ENCODE measurements at regions not wholly inside any gene's neighbourhood (a gene's known extent, or its start where the extent isn't known, plus 50 kb on each side); places are given as distances from the start of the nearest gene placed in this dataset.

GRCh38 chr5:52690236-52690768 lies 97.4 kb upstream of the ITGA1 start:
- DNase-seq: no peak

- no peak for DNase-seq
These were observed 95.7 kb upstream of the ITGA1 start for GRCh38 chr5:52692039-52692438.

GRCh38 chr5:52692606-52693005 lies 95.1 kb upstream of the ITGA1 start:
- DNase-seq: no peak

GRCh38 chr5:52693280-52693679 lies 94.4 kb upstream of the ITGA1 start:
- peak; percentile 3 for DNase-seq

GRCh38 chr5:52693836-52694235 lies 93.9 kb upstream of the ITGA1 start:
- no peak for DNase-seq

GRCh38 chr5:52694648-52695047 lies 93.1 kb upstream of the ITGA1 start:
- no peak for DNase-seq

GRCh38 chr5:52702877-52703276 lies 84.8 kb upstream of the ITGA1 start:
- DNase-seq: no peak

GRCh38 chr5:52703321-52703720 lies 84.4 kb upstream of the ITGA1 start:
- DNase-seq: no peak

- no peak for DNase-seq
These were observed 82.0 kb upstream of the ITGA1 start for GRCh38 chr5:52705720-52706119.

- no peak for DNase-seq
These were observed 80.9 kb upstream of the ITGA1 start for GRCh38 chr5:52706775-52707174.

GRCh38 chr5:52707616-52708015 lies 80.1 kb upstream of the ITGA1 start:
- no peak for DNase-seq

GRCh38 chr5:52708463-52708862 lies 79.3 kb upstream of the ITGA1 start:
- no peak for DNase-seq

GRCh38 chr5:52709167-52709925 lies 78.4 kb upstream of the ITGA1 start:
- no peak for DNase-seq

- DNase-seq: no peak
These were observed 77.3 kb upstream of the ITGA1 start for GRCh38 chr5:52710310-52710971.

- DNase-seq: no peak
These were observed 76.6 kb upstream of the ITGA1 start for GRCh38 chr5:52710972-52711596.

GRCh38 chr5:52712354-52712753 lies 75.4 kb upstream of the ITGA1 start:
- no peak for DNase-seq

GRCh38 chr5:52725065-52725746 lies 62.5 kb upstream of the ITGA1 start:
- DNase-seq: peak; percentile 54

GRCh38 chr5:52725808-52726207 lies 61.9 kb upstream of the ITGA1 start:
- DNase-seq: peak; percentile 77

- DNase-seq: no peak
These were observed 60.7 kb upstream of the ITGA1 start for GRCh38 chr5:52727020-52727419.

- no peak for DNase-seq
These were observed 60.1 kb upstream of the ITGA1 start for GRCh38 chr5:52727576-52727975.

- no peak for DNase-seq
These were observed 59.5 kb upstream of the ITGA1 start for GRCh38 chr5:52728224-52728623.

- no peak for DNase-seq
These were observed 59.0 kb upstream of the ITGA1 start for GRCh38 chr5:52728686-52729085.

GRCh38 chr5:52731274-52732027 lies 56.3 kb upstream of the ITGA1 start:
- DNase-seq: no peak
